GM23338 (cell line): ENCODE measurements at regions not wholly inside any gene's neighbourhood (a gene's known extent, or its start where the extent isn't known, plus 50 kb on each side); places are given as distances from the start of the nearest gene placed in this dataset.
A peak's percentile ranks its signal among the peaks of the same experiment; 100 is the strongest.

Experiments
- ATAC-seq: fragments of 200-7000 bp; cut with Tn5 transposase; 3 replicates; pipeline ENCODE4 v1.9.1; 2020
- DNase-seq: peaks from one replicate; pipeline ENCODE4 v3.0.0-alpha.2; 2015; ENCODE audit warnings: low spot score
- H2AFZ ChIP-seq: fragments of 200-600 bp; sonication (generic); 2 replicates; pipeline ENCODE4 v1.8.0; 2016; ENCODE audit warnings: antibody characterized with exemption, mild to moderate bottlenecking, moderate library complexity
- H3F3A ChIP-seq: fragments of 200-600 bp; sonication (generic); replicated peaks from 2 replicates; pipeline ENCODE4 v1.8.0; 2017; ENCODE audit warnings: antibody characterized with exemption, mixed run types, low read depth
- H3K27ac ChIP-seq: fragments of 200-600 bp; sonication (generic); 2 replicates; pipeline ENCODE4 v1.6.1; 2016; ENCODE audit warnings: low read depth
- H3K27me3 ChIP-seq: fragments of 200-600 bp; sonication (generic); 2 replicates; pipeline ENCODE4 v1.8.0; 2016; ENCODE audit warnings: mild to moderate bottlenecking, mixed run types, moderate library complexity; ENCODE audit not compliant: insufficient read depth
- H3K36me3 ChIP-seq: fragments of 200-600 bp; sonication (generic); 2 replicates; pipeline ENCODE4 v1.8.0; 2016; ENCODE audit warnings: mild to moderate bottlenecking; ENCODE audit not compliant: insufficient read depth
- H3K4me1 ChIP-seq: fragments of 200-600 bp; sonication (generic); 2 replicates; pipeline ENCODE4 v1.8.0; 2016; ENCODE audit warnings: mild to moderate bottlenecking, moderate library complexity; ENCODE audit not compliant: insufficient read depth
- H3K4me2 ChIP-seq: fragments of 200-600 bp; sonication (generic); 2 replicates; pipeline ENCODE4 v1.7.1; 2017; ENCODE audit warnings: mixed run types
- H3K4me3 ChIP-seq: fragments of 200-600 bp; sonication (generic); 2 replicates; pipeline ENCODE4 v1.6.1; 2016; ENCODE audit warnings: mixed run types
- H3K79me2 ChIP-seq: fragments of 200-600 bp; sonication (generic); replicated peaks from 2 replicates; pipeline ENCODE4 v1.8.0; 2017; ENCODE audit warnings: mild to moderate bottlenecking; ENCODE audit not compliant: insufficient read depth
- H3K9me2 ChIP-seq: fragments of 200-600 bp; sonication (generic); 2 replicates; pipeline ENCODE4 v1.8.0; 2017; ENCODE audit not compliant: insufficient read depth
- H4K20me1 ChIP-seq: fragments of 200-600 bp; sonication (generic); replicated peaks from 2 replicates; pipeline ENCODE4 v1.8.0; 2017; ENCODE audit warnings: mild to moderate bottlenecking; ENCODE audit not compliant: insufficient read depth
- H3K27ac Mint-ChIP-seq: 2 replicates; pipeline ENCODE4 v1.8.0; 2020; ENCODE audit warnings: inconsistent platforms, mild to moderate bottlenecking, moderate library complexity, mixed read lengths
- H3K27me3 Mint-ChIP-seq: 3 replicates; pipeline ENCODE4 v1.8.0; 2022; ENCODE audit warnings: low read depth, mild to moderate bottlenecking, moderate library complexity, mixed read lengths, inconsistent platforms; ENCODE audit not compliant: insufficient read depth, poor library complexity
- H3K36me3 Mint-ChIP-seq: 3 replicates; pipeline ENCODE4 v1.8.0; 2021; ENCODE audit warnings: low read depth, mild to moderate bottlenecking, inconsistent platforms, moderate library complexity, mixed read lengths
- H3K4me1 Mint-ChIP-seq: 3 replicates; pipeline ENCODE4 v1.8.0; 2020; ENCODE audit warnings: mild to moderate bottlenecking, inconsistent platforms, mixed read lengths
- H3K4me3 Mint-ChIP-seq: 3 replicates; pipeline ENCODE4 v1.8.0; 2021; ENCODE audit warnings: moderate library complexity, mild to moderate bottlenecking, inconsistent platforms, mixed read lengths
- H3K9me3 Mint-ChIP-seq: 3 replicates; pipeline ENCODE4 v1.8.0; 2020; ENCODE audit warnings: moderate library complexity, mild to moderate bottlenecking, inconsistent platforms, mixed read lengths
- CTCF ChIP-seq, 2 experiments: fragments of 200-600 bp in 1 of 2; sonication (generic) in 1 of 2; conservative IDR thresholded peaks; 2 replicates each; pipeline versions ENCODE4 v1.5.1 to v1.6.1; 2016 to 2017; ENCODE audit warnings: antibody characterized with exemption in 2 of 2, low read depth in 2 of 2, mild to moderate bottlenecking in 2 of 2, moderate library complexity in 1 of 2
- EZH2 ChIP-seq: fragments of 200-600 bp; sonication (generic); IDR thresholded peaks from one replicate; pipeline ENCODE4 v1.8.0; 2017; ENCODE audit warnings: antibody characterized with exemption, mild to moderate bottlenecking, low read depth; ENCODE audit not compliant: unreplicated experiment
- EZH2phosphoT487 ChIP-seq: fragments of 200-600 bp; sonication (generic); IDR thresholded peaks from one replicate; pipeline ENCODE4 v1.8.1; 2018; ENCODE audit warnings: antibody characterized with exemption; ENCODE audit not compliant: unreplicated experiment
- ZNF331 ChIP-seq: fragments of 250-450 bp; sonication (Bioruptor Pico); IDR thresholded peaks from 2 replicates; pipeline ENCODE4 v1.5.0; 2020; ENCODE audit warnings: low read depth, mild to moderate bottlenecking, moderate library complexity

GRCh38 chr4:141972950-141973349, 336.6 kb downstream of the IL15 start:
- 0 out of 2 replicates have a peak, but pooled peaks cover 7% of the 10 kb centered on the region for H3K9me2 ChIP-seq
- H2AFZ ChIP-seq: no peak overlapping the region
- ATAC-seq (no peak), DNase-seq (peak; percentile 4)
- TF ChIP-seq ZNF331 (no peak), EZH2 (no peak), EZH2phosphoT487 (no peak), CTCF (conservative IDR thresholded peaks at IDR 0.05; ENCODE audit: low read depth in 2 of 2) (no peak)
- peaks cover 18% of the 10 kb centered on the region; the same call in 2 of the 3 replicates for H3K36me3 Mint-ChIP-seq
- no peaks in the 10 kb centered on the region for H3F3A ChIP-seq
- no peaks in the 10 kb centered on the region for H3K27me3 ChIP-seq
- H3K9me3 Mint-ChIP-seq: peaks cover 52% of the 10 kb centered on the region
- H3K27me3 Mint-ChIP-seq: peaks cover 3% of the 10 kb centered on the region
- H4K20me1 ChIP-seq: no peaks in the 10 kb centered on the region
- no peaks in the 10 kb centered on the region for H3K4me1 ChIP-seq
- H3K36me3 ChIP-seq: no peaks in the 10 kb centered on the region; the same call in 1 of the 2 replicates
- no peak overlapping the region for H3K27ac ChIP-seq
- no peak overlapping the region for H3K4me2 ChIP-seq
- no peak overlapping the region for H3K4me3 Mint-ChIP-seq
- no peak overlapping the region for H3K27ac Mint-ChIP-seq
- H3K4me3 ChIP-seq: no peak overlapping the region
- H3K4me1 Mint-ChIP-seq: no peaks in the 10 kb centered on the region
- no peaks in the 10 kb centered on the region for H3K79me2 ChIP-seq
